OCI-LY3 (cell line): ENCODE measurements at regions not wholly inside any gene's neighbourhood (a gene's known extent, or its start where the extent isn't known, plus 50 kb on each side); places are given as distances from the start of the nearest gene placed in this dataset.

ENCODE experiments used
- H2AFZ ChIP-seq: fragments of 200-600, 300-600 bp; shearing (Covaris generic); 2 replicates; pipeline ENCODE4 v1.6.0; 2014; ENCODE audit warnings: antibody characterized with exemption, low read depth, low read length
- H3K27ac ChIP-seq: fragments of 200-600, 300-600 bp; sonication (generic); 2 replicates; pipeline ENCODE4 v1.5.1; 2014; ENCODE audit warnings: mild to moderate bottlenecking, low read length, moderate library complexity, mixed read lengths
- H3K27me3 ChIP-seq: fragments of 200-600, 300-600 bp; sonication (generic); 2 replicates; pipeline ENCODE4 v1.6.1; 2014; ENCODE audit warnings: low read depth, low read length, mixed read lengths
- H3K36me3 ChIP-seq: fragments of 200-600, 300-600 bp; sonication (generic); replicated peaks from 2 replicates; pipeline ENCODE3; 2014; ENCODE audit warnings: low read depth, low read length, mixed read lengths
- H3K4me1 ChIP-seq: fragments of 300-600, 200-600 bp; sonication (generic); 2 replicates; pipeline ENCODE4 v1.6.1; 2014; ENCODE audit warnings: low read length, mixed read lengths
- H3K4me2 ChIP-seq: fragments of 200-600, 300-600 bp; sonication (generic); 2 replicates; pipeline ENCODE4 v1.6.1; 2014; ENCODE audit warnings: low read length, mixed read lengths
- H3K4me3 ChIP-seq: fragments of 300-600, 200-600 bp; sonication (generic); 2 replicates; pipeline ENCODE4 v1.5.1; 2014; ENCODE audit warnings: antibody characterized with exemption, mild to moderate bottlenecking, low read length, moderate library complexity
- H3K79me2 ChIP-seq: fragments of 300-600, 200-600 bp; shearing (Covaris generic); 2 replicates; pipeline ENCODE4 v1.6.1; 2014; ENCODE audit warnings: mild to moderate bottlenecking, low read length, mixed read lengths
- H3K9ac ChIP-seq: fragments of 300-600, 200-600 bp; shearing (Covaris generic); 2 replicates; pipeline ENCODE4 v1.6.0; 2014; ENCODE audit warnings: mild to moderate bottlenecking, low read length, moderate library complexity
- H3K9me3 ChIP-seq: fragments of 200-600, 300-600 bp; shearing (Covaris generic); 2 replicates; pipeline ENCODE4 v1.6.1; 2014; ENCODE audit warnings: low read length, mixed read lengths; ENCODE audit not compliant: insufficient read depth
- H4K20me1 ChIP-seq: fragments of 200-600, 300-600 bp; sonication (generic); 2 replicates; pipeline ENCODE4 v1.6.1; 2016; ENCODE audit warnings: low read length, mixed read lengths; ENCODE audit not compliant: insufficient read depth
- CTCF ChIP-seq: fragments of 200-600, 300-600 bp; sonication (generic); IDR thresholded peaks from 2 replicates; pipeline ENCODE4 v1.5.1; 2014; ENCODE audit warnings: antibody characterized with exemption, low read length, low read depth
- EZH2phosphoT487 ChIP-seq: fragments of 200-600 bp; shearing (Covaris generic); IDR thresholded peaks from 2 replicates; pipeline ENCODE4 v1.6.1; 2018; ENCODE audit warnings: antibody characterized with exemption, mixed run types, low read depth

GRCh38 chr7:136492366-136492765, 376.1 kb upstream of the CHRM2 start:
- Histone ChIP-seq H3K4me2 (no peak overlapping the region), H3K4me3 (no peak overlapping the region), H4K20me1 (no peaks in the 10 kb centered on the region), H3K79me2 (no peaks in the 10 kb centered on the region), H3K9me3 (no peaks in the 10 kb centered on the region), H2AFZ (no peak overlapping the region), H3K9ac (no peak overlapping the region), H3K36me3 (no peaks in the 10 kb centered on the region), H3K27ac (no peak overlapping the region), H3K4me1 (no peaks in the 10 kb centered on the region), H3K27me3 (no peaks in the 10 kb centered on the region)
- TF ChIP-seq CTCF (no peak), EZH2phosphoT487 (no peak)

GRCh38 chr7:136489808-136490207, 378.6 kb upstream of the CHRM2 start:
- no peak overlapping the region for H2AFZ ChIP-seq
- H3K27ac ChIP-seq = no peak overlapping the region
- H3K4me2 ChIP-seq = no peak overlapping the region

GRCh38 chr7:136480901-136481300, 387.6 kb upstream of the CHRM2 start:
- Histone ChIP-seq H3K4me3 (no peak overlapping the region), H3K27me3 (no peaks in the 10 kb centered on the region), H3K4me1 (no peaks in the 10 kb centered on the region), H3K9me3 (no peaks in the 10 kb centered on the region), H3K9ac (no peak overlapping the region), H3K27ac (no peak overlapping the region), H3K36me3 (no peaks in the 10 kb centered on the region), H3K4me2 (no peak overlapping the region), H2AFZ (no peak overlapping the region), H4K20me1 (no peaks in the 10 kb centered on the region), H3K79me2 (no peaks in the 10 kb centered on the region)
- TF ChIP-seq EZH2phosphoT487 (no peak), CTCF (no peak)

More at GRCh38 chr7:136489808-136490207, 378.6 kb upstream of the CHRM2 start:
- Histone ChIP-seq H3K9me3 (no peaks in the 10 kb centered on the region), H3K36me3 (no peaks in the 10 kb centered on the region), H3K27me3 (no peaks in the 10 kb centered on the region), H3K9ac (no peak overlapping the region), H3K4me1 (no peaks in the 10 kb centered on the region), H3K79me2 (no peaks in the 10 kb centered on the region), H4K20me1 (no peaks in the 10 kb centered on the region), H3K4me3 (no peak overlapping the region)
- TF ChIP-seq EZH2phosphoT487 (no peak), CTCF (no peak)

- no peak for TF ChIP-seq CTCF
- no peak for TF ChIP-seq EZH2phosphoT487
- no peaks in the 10 kb centered on the region for H3K27me3 ChIP-seq
- no peak overlapping the region for H3K4me2 ChIP-seq
Observed at GRCh38 chr7:136479922-136480321, 388.5 kb upstream of the CHRM2 start.

More at GRCh38 chr7:136479922-136480321, 388.5 kb upstream of the CHRM2 start:
- H4K20me1 ChIP-seq = no peaks in the 10 kb centered on the region
- H3K9me3 ChIP-seq = no peaks in the 10 kb centered on the region
- H3K27ac ChIP-seq = no peak overlapping the region
- no peak overlapping the region for H2AFZ ChIP-seq
- no peaks in the 10 kb centered on the region for H3K79me2 ChIP-seq
- H3K9ac ChIP-seq = no peak overlapping the region
- no peak overlapping the region for H3K4me3 ChIP-seq
- H3K36me3 ChIP-seq = no peaks in the 10 kb centered on the region
- H3K4me1 ChIP-seq = no peaks in the 10 kb centered on the region
